ENCODE measurements at regions not wholly inside any gene's neighbourhood (a gene's known extent, or its start where the extent isn't known, plus 50 kb on each side); places are given as distances from the start of the nearest gene placed in this dataset.

GRCh38 chr22:45105281-45105702 lies 58.4 kb upstream of the NUP50 start:
- Histone ChIP-seq H3K27me3 (ENCODE audit: control insufficient read depth, insufficient read depth, low read length) (no peaks in the 10 kb centered on the region), H3K4me1 (ENCODE audit: control insufficient read depth, insufficient read depth, low read length) (no peaks in the 10 kb centered on the region; the same call in 1 of the 2 replicates), H3K36me3 (ENCODE audit: control insufficient read depth, insufficient read depth, low read length) (no peaks in the 10 kb centered on the region), H3K4me3 (ENCODE audit: low read length) (no peak overlapping the region), H3K9me3 (ENCODE audit: control insufficient read depth, insufficient read depth, low read length) (no peaks in the 10 kb centered on the region), H3K27ac (ENCODE audit: low read length) (no peak overlapping the region)
- no peak for DNase-seq (ENCODE audit: low read depth, low spot score)
- WGBS (ENCODE audit: insufficient coverage, insufficient read length): no CpG with 5 or more reads among the region's 10 CpGs

DNA sequence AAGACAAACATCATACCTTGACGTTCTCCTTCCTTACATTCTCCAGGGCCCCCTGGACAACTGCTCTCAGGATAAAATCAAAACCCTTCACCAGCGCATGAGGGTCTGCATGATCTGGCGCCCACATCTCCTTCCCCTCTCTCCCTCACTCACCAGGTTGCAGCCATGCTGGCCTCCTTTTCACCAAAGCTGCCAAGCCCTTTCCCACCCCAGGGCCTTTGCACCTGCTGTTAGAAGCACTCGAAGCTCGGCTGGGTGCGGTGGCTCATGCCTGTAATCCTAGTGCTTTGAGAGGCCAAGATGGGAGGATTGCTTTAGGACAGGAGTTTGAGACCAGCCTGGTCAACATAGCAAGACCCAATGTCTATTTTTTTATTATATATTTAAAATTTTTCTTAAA lies 56.1 kb upstream of the NUP50 start:
- H3K27ac ChIP-seq (ENCODE audit: low read length): no peak overlapping the region
- DNase-seq (ENCODE audit: low read depth, low spot score): no peak
- H3K4me3 ChIP-seq (ENCODE audit: low read length): no peak overlapping the region
- H3K4me1 ChIP-seq (ENCODE audit: control insufficient read depth, insufficient read depth, low read length): no peaks in the 10 kb centered on the region; the same call in 1 of the 2 replicates
- no CpG with 5 or more reads among the region's 6 CpGs for WGBS (ENCODE audit: insufficient coverage, insufficient read length)
- no peaks in the 10 kb centered on the region for H3K27me3 ChIP-seq (ENCODE audit: control insufficient read depth, insufficient read depth, low read length)
- H3K36me3 ChIP-seq (ENCODE audit: control insufficient read depth, insufficient read depth, low read length): no peaks in the 10 kb centered on the region
- H3K9me3 ChIP-seq (ENCODE audit: control insufficient read depth, insufficient read depth, low read length): no peaks in the 10 kb centered on the region

DNA sequence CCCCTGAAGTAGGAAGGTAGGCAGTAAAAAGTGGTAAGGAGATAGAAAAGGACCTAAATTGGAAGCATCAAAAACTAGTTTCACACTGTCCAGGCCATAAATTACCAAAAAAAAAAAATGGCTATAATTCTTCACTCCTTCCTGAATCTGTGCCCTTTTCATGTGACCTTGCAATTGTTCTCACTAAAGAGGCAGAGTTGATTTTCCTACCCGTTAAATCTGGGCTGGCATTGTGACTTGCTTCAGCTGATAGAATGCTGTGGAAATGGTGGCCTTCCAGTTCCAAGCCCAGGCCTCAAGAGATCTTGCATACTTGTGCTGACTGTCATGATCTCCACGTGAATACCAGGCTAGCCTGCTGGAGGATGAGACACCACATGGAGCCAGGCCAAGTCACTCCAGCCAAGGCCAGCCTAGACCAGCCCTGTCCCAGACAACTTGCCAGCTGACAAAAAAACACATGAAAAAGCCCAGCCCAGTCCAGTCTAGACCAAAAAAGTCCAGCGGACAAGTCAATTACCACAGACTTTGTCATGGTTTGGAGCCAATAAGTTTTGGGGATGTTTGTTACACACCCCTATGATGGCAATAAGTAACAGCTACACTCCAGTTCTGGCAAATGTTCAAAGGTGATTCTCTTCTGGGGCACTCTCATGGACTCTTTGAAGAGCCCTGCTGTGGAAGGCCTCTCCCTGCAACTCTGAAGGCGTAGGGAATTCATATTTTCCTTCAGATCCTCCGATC lies 51.4 kb upstream of the NUP50 start:
- WGBS (ENCODE audit: insufficient coverage, insufficient read length): no CpG with 5 or more reads among the region's 5 CpGs
- Histone ChIP-seq H3K27ac (ENCODE audit: low read length) (no peak overlapping the region), H3K4me3 (ENCODE audit: low read length) (no peak overlapping the region), H3K9me3 (ENCODE audit: control insufficient read depth, insufficient read depth, low read length) (no peaks in the 10 kb centered on the region), H3K36me3 (ENCODE audit: control insufficient read depth, insufficient read depth, low read length) (no peaks in the 10 kb centered on the region), H3K27me3 (ENCODE audit: control insufficient read depth, insufficient read depth, low read length) (no peaks in the 10 kb centered on the region), H3K4me1 (ENCODE audit: control insufficient read depth, insufficient read depth, low read length) (no peaks in the 10 kb centered on the region)
- no peak for DNase-seq (ENCODE audit: low read depth, low spot score)

All from iPS DF 6.9 (cell line).